Endodermal cell (in vitro differentiated cells): ENCODE measurements at regions not wholly inside any gene's neighbourhood (a gene's known extent, or its start where the extent isn't known, plus 50 kb on each side); places are given as distances from the start of the nearest gene placed in this dataset.
"Not testable (repeated sequence)": the region's sequence is repeated elsewhere in the genome, so short reads cannot be mapped to it uniquely, and the experiment has no call there.

ENCODE experiments used
- DNase-seq: peaks from one replicate; pipeline ENCODE4 v3.0.0-alpha.2; 2017
- H3K27ac ChIP-seq: 2 replicates; pipeline ENCODE4 v1.5.1; 2013; ENCODE audit warnings: mild to moderate bottlenecking, low read depth, low read length, moderate library complexity
- H3K27me3 ChIP-seq: 2 replicates; pipeline ENCODE4 v1.6.1; 2013; ENCODE audit warnings: mild to moderate bottlenecking, low read length, moderate library complexity; ENCODE audit not compliant: insufficient read depth, control insufficient read depth, poor library complexity, severe bottlenecking
- H3K36me3 ChIP-seq: 2 replicates; pipeline ENCODE4 v1.7.0; 2013; ENCODE audit warnings: mild to moderate bottlenecking, low read length, moderate library complexity; ENCODE audit not compliant: control insufficient read depth, insufficient read depth
- H3K4me1 ChIP-seq: one replicate; pipeline ENCODE4 v1.7.0; 2013; ENCODE audit warnings: low read length; ENCODE audit not compliant: control insufficient read depth, insufficient read depth
- H3K4me3 ChIP-seq: 2 replicates; pipeline ENCODE4 v1.5.1; 2013; ENCODE audit warnings: mild to moderate bottlenecking, low read length, moderate library complexity
- H3K9ac ChIP-seq: 2 replicates; pipeline ENCODE4 v1.6.1; 2013; ENCODE audit warnings: mild to moderate bottlenecking, low read length, moderate library complexity; ENCODE audit not compliant: poor library complexity, severe bottlenecking; ENCODE audit errors: extremely low read depth
- H3K9me3 ChIP-seq: 2 replicates; pipeline ENCODE4 v1.6.1; 2013; ENCODE audit warnings: mild to moderate bottlenecking, low read length, moderate library complexity; ENCODE audit not compliant: control insufficient read depth
- H3K27ac Mint-ChIP-seq: 2 replicates; pipeline ENCODE4 v1.8.0; 2020; ENCODE audit warnings: mixed read lengths
- H3K27me3 Mint-ChIP-seq: 2 replicates; pipeline ENCODE4 v1.8.0; 2021; ENCODE audit warnings: mild to moderate bottlenecking, mixed read lengths; ENCODE audit not compliant: insufficient read depth
- H3K36me3 Mint-ChIP-seq: 2 replicates; pipeline ENCODE4 v1.8.0; 2020; ENCODE audit warnings: low read depth, mixed read lengths
- H3K4me1 Mint-ChIP-seq: 2 replicates; pipeline ENCODE4 v1.8.0; 2020; ENCODE audit warnings: mixed read lengths
- H3K4me3 Mint-ChIP-seq: 2 replicates; pipeline ENCODE4 v1.8.0; 2020; ENCODE audit warnings: mild to moderate bottlenecking, moderate library complexity, mixed read lengths
- H3K9me3 Mint-ChIP-seq: 2 replicates; pipeline ENCODE4 v1.8.0; 2020; ENCODE audit warnings: mild to moderate bottlenecking, mixed read lengths
- CTCF ChIP-seq: fragments of 200-600 bp; sonication (generic); conservative IDR thresholded peaks from 2 replicates; pipeline ENCODE4 v1.5.0; 2021; ENCODE audit warnings: antibody characterized with exemption, mild to moderate bottlenecking
- WGBS, 2 experiments: methylation state at CpG; one replicate each; pipeline versions ENCODE4 v1.1.5 to v1.1.7; 2013; ENCODE audit warnings: missing lambda C conversion rate in 2 of 2, mixed read lengths in 1 of 2; ENCODE audit not compliant: insufficient coverage in 1 of 2, insufficient read length in 1 of 2; 5-methylcytosine and 5-hydroxymethylcytosine counted together

GRCh38 chr13:48879432-48879831, 96.3 kb upstream of the FNDC3A start:
- Histone ChIP-seq H3K9ac (no peak overlapping the region), H3K27ac (no peak overlapping the region), H3K9me3 (no peaks in the 10 kb centered on the region), H3K36me3 (no peaks in the 10 kb centered on the region), H3K27me3 (peaks cover 12% of the 10 kb centered on the region), H3K4me1 (peaks cover 9% of the 10 kb centered on the region), H3K4me3 (no peak overlapping the region)
- peaks cover 5% of the 10 kb centered on the region for H3K27me3 Mint-ChIP-seq
- no peak overlapping the region for H3K4me3 Mint-ChIP-seq
- no peak for DNase-seq
- WGBS, 2 experiments = 81 to 83% methylated on average over 2 of the region's 2 CpGs
- H3K9me3 Mint-ChIP-seq = no peaks in the 10 kb centered on the region
- TF ChIP-seq CTCF = no peak
- H3K27ac Mint-ChIP-seq = no peak overlapping the region
- H3K4me1 Mint-ChIP-seq = peaks cover 21% of the 10 kb centered on the region
- no peaks in the 10 kb centered on the region for H3K36me3 Mint-ChIP-seq

GRCh38 chr13:48879854-48880253, 95.9 kb upstream of the FNDC3A start:
- DNase-seq = peak; percentile 47
- TF ChIP-seq CTCF = no peak
- H3K36me3 ChIP-seq = no peaks in the 10 kb centered on the region
- H3K9ac ChIP-seq = no peak overlapping the region
- WGBS, 2 experiments = 86 to 100% methylated on average over 4 to 7 of the region's 7 CpGs
- H3K4me3 Mint-ChIP-seq = no peak overlapping the region
- H3K36me3 Mint-ChIP-seq = no peaks in the 10 kb centered on the region
- H3K27ac Mint-ChIP-seq = no peak overlapping the region
- H3K27me3 Mint-ChIP-seq = peaks cover 5% of the 10 kb centered on the region
- H3K4me1 Mint-ChIP-seq = peaks cover 17% of the 10 kb centered on the region
- H3K9me3 Mint-ChIP-seq = no peaks in the 10 kb centered on the region
- H3K27me3 ChIP-seq = peaks cover 12% of the 10 kb centered on the region
- H3K27ac ChIP-seq = no peak overlapping the region
- H3K9me3 ChIP-seq = no peaks in the 10 kb centered on the region
- H3K4me3 ChIP-seq = no peak overlapping the region
- peaks cover 8% of the 10 kb centered on the region for H3K4me1 ChIP-seq

GRCh38 chr13:48883786-48884185, 91.9 kb upstream of the FNDC3A start:
- 85 to 100% methylated on average over 1 of the region's 1 CpG for WGBS, 2 experiments

GRCh38 chr13:48885027-48885395, 90.7 kb upstream of the FNDC3A start:
- Histone ChIP-seq H3K36me3 (no peaks in the 10 kb centered on the region), H3K4me1 (no peaks in the 10 kb centered on the region), H3K27ac (no peak overlapping the region), H3K9me3 (no peaks in the 10 kb centered on the region), H3K9ac (no peak overlapping the region), H3K27me3 (peaks cover 2% of the 10 kb centered on the region), H3K4me3 (no peak overlapping the region)
- H3K4me1 Mint-ChIP-seq = peaks cover 8% of the 10 kb centered on the region
- H3K4me3 Mint-ChIP-seq = no peak overlapping the region
- peaks cover 2% of the 10 kb centered on the region for H3K27me3 Mint-ChIP-seq
- H3K9me3 Mint-ChIP-seq = no peaks in the 10 kb centered on the region
- TF ChIP-seq CTCF = no peak
- no peak for DNase-seq
- H3K27ac Mint-ChIP-seq = no peak overlapping the region
- no peaks in the 10 kb centered on the region for H3K36me3 Mint-ChIP-seq

More at GRCh38 chr13:48883786-48884185, 91.9 kb upstream of the FNDC3A start:
- not testable (repeated sequence) for H3K27me3 Mint-ChIP-seq, H3K27me3 ChIP-seq, H3K36me3 Mint-ChIP-seq, H3K4me3 ChIP-seq, H3K9ac ChIP-seq, H3K27ac Mint-ChIP-seq, H3K4me1 Mint-ChIP-seq, H3K27ac ChIP-seq, DNase-seq, H3K9me3 ChIP-seq, H3K4me1 ChIP-seq, H3K36me3 ChIP-seq, H3K9me3 Mint-ChIP-seq, H3K4me3 Mint-ChIP-seq
